Endothelial cell of umbilical vein (primary cell): ENCODE measurements at regions not wholly inside any gene's neighbourhood (a gene's known extent, or its start where the extent isn't known, plus 50 kb on each side); places are given as distances from the start of the nearest gene placed in this dataset.

Source experiments
- CTCF ChIP-seq, 2 donors: IDR thresholded peaks; 1 replicate in 1 of 2; 2 replicates in 1 of 2; pipeline ENCODE4 v1.5.1; 2011; ENCODE audit warnings: low read length in 2 of 2, mild to moderate bottlenecking in 2 of 2, moderate library complexity in 2 of 2, control low read depth in 1 of 2, inconsistent platforms in 1 of 2, low read depth in 1 of 2; ENCODE audit not compliant: insufficient read depth in 1 of 2; ENCODE audit errors: extremely low read depth in 1 of 2
- EZH2 ChIP-seq: IDR thresholded peaks from 2 replicates; pipeline ENCODE4 v1.6.1; 2012; ENCODE audit warnings: borderline replicate concordance, low read depth, mild to moderate bottlenecking, moderate library complexity, low read length, inconsistent platforms; ENCODE audit not compliant: severe bottlenecking
- GATA2 ChIP-seq: IDR thresholded peaks from 2 replicates; pipeline ENCODE4 v1.7.0; 2011; ENCODE audit warnings: low read depth, mild to moderate bottlenecking, moderate library complexity, mixed read lengths, low read length; ENCODE audit not compliant: insufficient read length, insufficient read depth

- no peak for TF ChIP-seq CTCF (IDR thresholded peaks at IDR 0.05; ENCODE audit: extremely low read depth in 1 of 2, insufficient read depth in 1 of 2, low read depth in 1 of 2, low read length in 2 of 2)
- no peak for TF ChIP-seq GATA2
- TF ChIP-seq EZH2, result no peak
Observed at GRCh38 chr2:8371653-8372052, 310.2 kb upstream of the ID2 start.
